Epithelial cell of proximal tubule (primary cell): ENCODE measurements at regions not wholly inside any gene's neighbourhood (a gene's known extent, or its start where the extent isn't known, plus 50 kb on each side); places are given as distances from the start of the nearest gene placed in this dataset.

Experiments
- DNase-seq: peaks from one replicate; pipeline ENCODE4 v3.0.0-alpha.2; 2011; ENCODE audit warnings: low read depth
- H3K4me3 ChIP-seq: 2 replicates; pipeline ENCODE4 v1.5.1; 2011; ENCODE audit warnings: low read depth, mild to moderate bottlenecking, low read length
- TF ChIP-seq, protein P1 (sequence below): conservative IDR thresholded peaks from 2 replicates; pipeline ENCODE4 v1.5.1; 2012; ENCODE audit warnings: low read depth, mild to moderate bottlenecking, low read length

DNA sequence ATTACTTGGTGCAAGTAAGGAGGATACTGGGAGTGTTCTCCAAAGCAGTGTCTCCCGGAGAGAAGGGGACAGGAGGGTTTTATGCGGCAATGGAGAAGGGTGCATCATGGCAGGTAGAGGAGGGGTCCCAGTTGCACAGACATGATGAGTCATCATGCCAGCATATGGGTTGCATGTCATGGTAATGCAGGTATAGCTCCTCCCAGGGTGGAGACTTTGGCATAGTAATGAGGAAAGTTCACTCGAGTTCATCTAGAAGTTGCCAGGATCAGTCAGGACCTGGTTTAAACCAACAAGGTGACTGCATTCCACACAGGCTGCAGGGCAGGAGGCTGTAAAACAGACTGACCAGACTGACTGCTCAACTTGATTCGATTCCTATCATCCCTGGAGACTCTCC, 355.7 kb upstream of the DUSP10 start:
- TF ChIP-seq, protein P1, sequence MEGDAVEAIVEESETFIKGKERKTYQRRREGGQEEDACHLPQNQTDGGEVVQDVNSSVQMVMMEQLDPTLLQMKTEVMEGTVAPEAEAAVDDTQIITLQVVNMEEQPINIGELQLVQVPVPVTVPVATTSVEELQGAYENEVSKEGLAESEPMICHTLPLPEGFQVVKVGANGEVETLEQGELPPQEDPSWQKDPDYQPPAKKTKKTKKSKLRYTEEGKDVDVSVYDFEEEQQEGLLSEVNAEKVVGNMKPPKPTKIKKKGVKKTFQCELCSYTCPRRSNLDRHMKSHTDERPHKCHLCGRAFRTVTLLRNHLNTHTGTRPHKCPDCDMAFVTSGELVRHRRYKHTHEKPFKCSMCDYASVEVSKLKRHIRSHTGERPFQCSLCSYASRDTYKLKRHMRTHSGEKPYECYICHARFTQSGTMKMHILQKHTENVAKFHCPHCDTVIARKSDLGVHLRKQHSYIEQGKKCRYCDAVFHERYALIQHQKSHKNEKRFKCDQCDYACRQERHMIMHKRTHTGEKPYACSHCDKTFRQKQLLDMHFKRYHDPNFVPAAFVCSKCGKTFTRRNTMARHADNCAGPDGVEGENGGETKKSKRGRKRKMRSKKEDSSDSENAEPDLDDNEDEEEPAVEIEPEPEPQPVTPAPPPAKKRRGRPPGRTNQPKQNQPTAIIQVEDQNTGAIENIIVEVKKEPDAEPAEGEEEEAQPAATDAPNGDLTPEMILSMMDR: no peak
- no peak overlapping the region for H3K4me3 ChIP-seq
- no peak for DNase-seq

DNA sequence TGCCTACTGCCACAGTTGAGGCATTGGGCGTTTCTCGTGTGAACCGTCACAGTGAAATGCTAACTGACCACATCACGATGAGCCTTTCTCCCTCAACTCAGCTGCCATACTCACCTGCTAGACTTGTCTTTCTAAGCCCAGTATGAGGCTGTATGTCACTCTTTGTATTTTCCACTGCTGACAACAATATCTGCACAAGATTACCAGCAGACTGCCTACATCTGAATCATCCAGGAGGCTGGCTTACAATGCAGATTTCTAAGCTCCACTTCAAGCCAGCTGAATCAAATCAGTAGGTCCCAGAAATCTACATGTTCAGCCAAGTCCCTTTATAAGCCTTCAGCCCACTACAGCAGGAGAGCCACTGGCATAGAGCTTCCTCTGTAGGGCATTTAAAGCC, 355.0 kb upstream of the DUSP10 start:
- no peak overlapping the region for H3K4me3 ChIP-seq
- DNase-seq: no peak
- TF ChIP-seq, protein P1: no peak

DNA sequence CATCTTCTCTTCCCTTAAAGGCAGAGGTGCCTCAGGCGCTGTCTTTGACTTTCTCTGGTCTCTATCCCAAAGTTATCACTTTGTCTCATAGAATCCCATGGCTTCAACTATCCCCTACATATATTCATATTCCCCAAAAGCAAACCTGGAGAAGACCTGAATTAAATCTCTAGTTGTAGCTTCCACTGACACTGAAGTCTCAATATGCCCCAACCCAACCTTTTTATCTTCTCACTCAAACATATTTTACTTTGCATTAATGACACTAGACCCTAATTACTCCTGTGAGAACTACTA, 354.5 kb upstream of the DUSP10 start:
- no peak for DNase-seq
- TF ChIP-seq, protein P1: no peak
- no peak overlapping the region for H3K4me3 ChIP-seq

DNA sequence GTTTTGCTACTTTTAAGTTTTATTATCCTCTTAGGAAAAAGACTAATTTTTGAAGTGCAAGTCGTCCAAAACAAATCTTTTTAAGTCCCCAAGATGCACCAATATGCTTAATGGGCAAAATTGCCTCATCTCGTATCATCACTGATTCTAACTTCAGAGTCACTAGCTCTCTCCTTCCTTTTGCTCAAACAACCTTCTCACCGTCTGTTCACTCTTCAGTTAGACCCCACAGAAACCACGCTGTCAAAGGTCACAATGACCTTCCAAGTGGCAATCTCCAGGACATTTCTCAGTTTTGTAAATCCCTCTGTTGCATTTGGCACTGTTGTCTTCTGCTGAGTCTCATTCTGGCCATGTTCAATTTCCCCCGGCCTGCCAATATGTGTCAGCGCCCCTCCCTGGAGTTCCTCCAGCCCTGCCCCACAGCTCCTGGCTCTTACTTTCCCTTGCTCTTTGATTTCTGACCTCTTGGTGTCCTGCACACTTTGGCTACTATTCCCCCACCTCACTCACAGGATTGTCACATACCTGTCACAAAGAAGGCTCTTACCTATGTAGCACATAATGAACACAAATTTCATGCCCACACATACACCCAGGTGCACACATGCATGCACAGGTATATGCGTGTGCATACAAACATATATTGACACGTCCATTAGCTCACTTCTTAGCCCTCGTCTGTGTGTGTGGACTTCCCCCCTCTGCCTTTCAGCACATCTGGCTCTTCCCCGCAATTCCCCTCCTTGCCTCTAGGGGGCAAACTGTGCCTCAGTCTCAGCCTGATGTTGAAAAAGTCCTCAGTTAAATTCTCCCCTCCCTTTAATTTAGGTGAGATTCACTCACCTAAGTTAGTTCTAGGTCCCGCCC, 354.0 kb upstream of the DUSP10 start:
- no peak for DNase-seq
- no peak overlapping the region for H3K4me3 ChIP-seq
- TF ChIP-seq, protein P1: peak; percentile 84

DNA sequence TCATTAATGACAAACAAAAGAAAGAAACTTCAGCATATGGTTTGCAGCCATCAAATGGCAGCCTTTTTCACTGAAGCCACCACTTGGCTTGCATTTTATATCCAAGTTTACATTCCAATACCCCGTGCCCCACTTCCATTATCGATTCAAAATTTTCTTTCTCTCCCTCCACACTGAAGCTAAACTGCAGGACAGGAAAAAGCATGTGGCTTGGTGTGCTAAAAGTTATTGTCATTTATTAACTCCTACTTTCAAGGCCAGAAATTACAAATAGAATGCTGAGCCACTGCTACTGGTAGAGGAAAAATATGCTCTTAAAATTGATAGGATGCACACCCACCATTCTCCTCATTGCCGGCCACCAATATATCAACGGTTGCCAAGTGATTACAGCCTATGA, 351.6 kb upstream of the DUSP10 start:
- TF ChIP-seq, protein P1: no peak
- no peak for DNase-seq
- no peak overlapping the region for H3K4me3 ChIP-seq

DNA sequence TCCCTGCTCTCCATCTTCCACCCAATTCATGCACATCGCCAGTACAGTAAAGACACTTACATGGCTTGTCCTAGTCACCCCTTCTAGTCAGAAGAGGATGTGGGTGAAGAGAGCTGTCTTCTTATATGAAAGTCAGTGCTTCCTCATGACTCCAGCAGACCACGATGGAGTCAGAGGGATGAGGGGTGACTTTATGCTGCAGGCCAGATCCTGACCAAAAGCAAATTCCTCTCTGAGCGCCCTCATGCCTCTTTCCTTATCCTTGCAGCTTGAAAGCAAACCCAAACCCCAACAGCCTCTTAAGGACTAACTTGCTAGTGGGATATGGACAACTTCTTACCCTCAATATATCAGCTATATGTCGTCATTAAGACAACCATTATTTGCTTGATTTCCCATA, 348.2 kb upstream of the DUSP10 start:
- DNase-seq: no peak

More for the DNA sequence above, 348.2 kb upstream of the DUSP10 start:
- no peak overlapping the region for H3K4me3 ChIP-seq
- TF ChIP-seq, protein P1: no peak
